IMR-90 (cell line): ENCODE measurements at regions not wholly inside any gene's neighbourhood (a gene's known extent, or its start where the extent isn't known, plus 50 kb on each side); places are given as distances from the start of the nearest gene placed in this dataset.

Experiments used
- BHLHE40 ChIP-seq: fragments of 150-350 bp; IDR thresholded peaks from 2 replicates; pipeline ENCODE4 v1.6.1; 2016; ENCODE audit warnings: mild to moderate bottlenecking, low read depth, low read length
- FOS ChIP-seq: fragments of 150-350 bp; IDR thresholded peaks from 2 replicates; pipeline ENCODE4 v1.6.1; 2016; ENCODE audit warnings: low read depth, low read length
- MAFK ChIP-seq: IDR thresholded peaks from 2 replicates; pipeline ENCODE4 v1.6.1; 2012; ENCODE audit warnings: low read depth, low read length, improper control_type of control experiment
- MXI1 ChIP-seq: IDR thresholded peaks from 2 replicates; pipeline ENCODE4 v1.6.1; 2012; ENCODE audit warnings: low read depth, mild to moderate bottlenecking, low read length, moderate library complexity, borderline replicate concordance
- POLR2A ChIP-seq: IDR thresholded peaks from 2 replicates; pipeline ENCODE4 v1.6.1; 2012; ENCODE audit warnings: mild to moderate bottlenecking, low read depth, low read length
- RAD21 ChIP-seq: IDR thresholded peaks from 2 replicates; pipeline ENCODE4 v1.6.1; 2012; ENCODE audit warnings: low read length, improper control_type of control experiment
- RCOR1 ChIP-seq: IDR thresholded peaks from 2 replicates; pipeline ENCODE4 v1.6.1; 2012; ENCODE audit warnings: mild to moderate bottlenecking, low read length, improper control_type of control experiment; ENCODE audit not compliant: insufficient replicate concordance
- RFX5 ChIP-seq: IDR thresholded peaks from 2 replicates; pipeline ENCODE4 v1.8.0; 2012; ENCODE audit warnings: low read depth, mild to moderate bottlenecking, low read length, moderate library complexity
- TF ChIP-seq, protein P1 (sequence below): conservative IDR thresholded peaks from 2 replicates; pipeline ENCODE4 v1.5.1; 2012; ENCODE audit warnings: mild to moderate bottlenecking, low read depth, low read length, improper control_type of control experiment

DNA sequence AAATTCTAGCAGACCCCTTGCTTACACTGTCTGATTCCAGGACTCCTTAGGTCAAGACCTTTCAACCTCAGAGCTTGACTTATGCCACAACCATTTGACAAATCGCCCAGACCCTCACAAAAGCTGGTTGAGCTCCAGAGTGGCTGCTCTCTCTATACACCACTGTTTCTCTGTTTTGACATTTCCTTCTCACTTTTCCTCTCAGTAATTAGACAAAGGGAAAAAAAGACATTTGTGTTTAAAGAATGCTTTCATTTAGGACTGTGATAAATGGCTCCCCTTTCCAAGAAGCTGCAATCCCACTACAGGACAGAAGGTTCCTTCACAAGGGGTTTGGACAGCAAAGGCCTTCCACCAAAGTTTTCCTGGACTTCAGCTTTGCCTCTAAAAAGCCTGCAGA, 601.3 kb downstream of the NR2F1-AS1 start:
- TF ChIP-seq, protein P1, sequence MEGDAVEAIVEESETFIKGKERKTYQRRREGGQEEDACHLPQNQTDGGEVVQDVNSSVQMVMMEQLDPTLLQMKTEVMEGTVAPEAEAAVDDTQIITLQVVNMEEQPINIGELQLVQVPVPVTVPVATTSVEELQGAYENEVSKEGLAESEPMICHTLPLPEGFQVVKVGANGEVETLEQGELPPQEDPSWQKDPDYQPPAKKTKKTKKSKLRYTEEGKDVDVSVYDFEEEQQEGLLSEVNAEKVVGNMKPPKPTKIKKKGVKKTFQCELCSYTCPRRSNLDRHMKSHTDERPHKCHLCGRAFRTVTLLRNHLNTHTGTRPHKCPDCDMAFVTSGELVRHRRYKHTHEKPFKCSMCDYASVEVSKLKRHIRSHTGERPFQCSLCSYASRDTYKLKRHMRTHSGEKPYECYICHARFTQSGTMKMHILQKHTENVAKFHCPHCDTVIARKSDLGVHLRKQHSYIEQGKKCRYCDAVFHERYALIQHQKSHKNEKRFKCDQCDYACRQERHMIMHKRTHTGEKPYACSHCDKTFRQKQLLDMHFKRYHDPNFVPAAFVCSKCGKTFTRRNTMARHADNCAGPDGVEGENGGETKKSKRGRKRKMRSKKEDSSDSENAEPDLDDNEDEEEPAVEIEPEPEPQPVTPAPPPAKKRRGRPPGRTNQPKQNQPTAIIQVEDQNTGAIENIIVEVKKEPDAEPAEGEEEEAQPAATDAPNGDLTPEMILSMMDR = no peak
- no peak for TF ChIP-seq MAFK
- no peak for TF ChIP-seq MXI1
- TF ChIP-seq RFX5 = no peak
- TF ChIP-seq RAD21 = no peak
- no peak for TF ChIP-seq POLR2A
- no peak for TF ChIP-seq RCOR1
- no peak for TF ChIP-seq FOS
- TF ChIP-seq BHLHE40 = no peak
